ENCODE measurements at regions not wholly inside any gene's neighbourhood (a gene's known extent, or its start where the extent isn't known, plus 50 kb on each side); places are given as distances from the start of the nearest gene placed in this dataset.
"Not testable (repeated sequence)": the region's sequence is repeated elsewhere in the genome, so short reads cannot be mapped to it uniquely, and the experiment has no call there.

- Mint-ChIP-seq H3K36me3 (ENCODE audit: low read depth) (no peaks in the 10 kb centered on the region), H3K4me3 (no peak overlapping the region), H3K27ac (no peak overlapping the region), H3K9me3 (peaks cover 11% of the 10 kb centered on the region), H3K27me3 (ENCODE audit: insufficient read depth) (no peaks in the 10 kb centered on the region), H3K4me1 (ENCODE audit: low read depth) (peaks cover 9% of the 10 kb centered on the region)
- DNase-seq, result no peak
- no peak for TF ChIP-seq CTCF (IDR thresholded peaks at IDR 0.05)
Observed at GRCh38 chr3:176037636-176038035, 1159.6 kb downstream of the TBL1XR1 start.

GRCh38 chr3:176032043-176032442 lies 1165.2 kb downstream of the TBL1XR1 start:
- Mint-ChIP-seq H3K27me3 (ENCODE audit: insufficient read depth) (no peaks in the 10 kb centered on the region), H3K9me3 (peaks cover 11% of the 10 kb centered on the region), H3K4me3 (no peak overlapping the region), H3K36me3 (ENCODE audit: low read depth) (no peaks in the 10 kb centered on the region), H3K27ac (no peak overlapping the region), H3K4me1 (ENCODE audit: low read depth) (peaks cover 7% of the 10 kb centered on the region)
- TF ChIP-seq CTCF (IDR thresholded peaks at IDR 0.05), result no peak
- no peak for DNase-seq

- H3K27ac Mint-ChIP-seq; H3K4me3 Mint-ChIP-seq; H3K4me1 Mint-ChIP-seq (ENCODE audit: low read depth); H3K27me3 Mint-ChIP-seq (ENCODE audit: insufficient read depth); H3K9me3 Mint-ChIP-seq; H3K36me3 Mint-ChIP-seq (ENCODE audit: low read depth); DNase-seq: not testable (repeated sequence)
Observed at GRCh38 chr3:176016203-176016602, 1157.1 kb downstream of the NAALADL2 start.

- not testable (repeated sequence) for DNase-seq; H3K4me1 Mint-ChIP-seq (ENCODE audit: low read depth); H3K27ac Mint-ChIP-seq; H3K9me3 Mint-ChIP-seq; H3K27me3 Mint-ChIP-seq (ENCODE audit: insufficient read depth); H3K36me3 Mint-ChIP-seq (ENCODE audit: low read depth); H3K4me3 Mint-ChIP-seq
Observed at GRCh38 chr3:176015228-176015627, 1156.1 kb downstream of the NAALADL2 start.

GRCh38 chr3:176009256-176009655 lies 1150.1 kb downstream of the NAALADL2 start:
- H3K27me3 Mint-ChIP-seq (ENCODE audit: insufficient read depth), result no peaks in the 10 kb centered on the region
- no peak for TF ChIP-seq CTCF (IDR thresholded peaks at IDR 0.05)
- DNase-seq, result no peak
- no peak overlapping the region for H3K27ac Mint-ChIP-seq
- H3K4me3 Mint-ChIP-seq, result no peak overlapping the region
- H3K9me3 Mint-ChIP-seq, result no peaks in the 10 kb centered on the region
- H3K4me1 Mint-ChIP-seq (ENCODE audit: low read depth), result no peaks in the 10 kb centered on the region
- no peaks in the 10 kb centered on the region for H3K36me3 Mint-ChIP-seq (ENCODE audit: low read depth)

GRCh38 chr3:176005564-176005963 lies 1146.4 kb downstream of the NAALADL2 start:
- Mint-ChIP-seq H3K36me3 (ENCODE audit: low read depth) (no peaks in the 10 kb centered on the region), H3K27me3 (ENCODE audit: insufficient read depth) (no peaks in the 10 kb centered on the region), H3K4me1 (ENCODE audit: low read depth) (no peaks in the 10 kb centered on the region), H3K9me3 (no peaks in the 10 kb centered on the region), H3K4me3 (no peak overlapping the region), H3K27ac (no peak overlapping the region)
- no peak for TF ChIP-seq CTCF (IDR thresholded peaks at IDR 0.05)
- DNase-seq, result no peak

- no peak overlapping the region for H3K4me3 Mint-ChIP-seq
- H3K27ac Mint-ChIP-seq, result no peak overlapping the region
- H3K27me3 Mint-ChIP-seq (ENCODE audit: insufficient read depth), result no peaks in the 10 kb centered on the region
- H3K9me3 Mint-ChIP-seq, result no peaks in the 10 kb centered on the region
- H3K36me3 Mint-ChIP-seq (ENCODE audit: low read depth), result no peaks in the 10 kb centered on the region
- H3K4me1 Mint-ChIP-seq (ENCODE audit: low read depth), result no peaks in the 10 kb centered on the region
- DNase-seq, result no peak
- TF ChIP-seq CTCF (IDR thresholded peaks at IDR 0.05), result no peak
Observed at GRCh38 chr3:175989161-175989560, 1130.0 kb downstream of the NAALADL2 start.
